Endodermal cell (in vitro differentiated cells): ENCODE measurements at regions not wholly inside any gene's neighbourhood (a gene's known extent, or its start where the extent isn't known, plus 50 kb on each side); places are given as distances from the start of the nearest gene placed in this dataset.

ENCODE experiments used
- DNase-seq: peaks from one replicate; pipeline ENCODE4 v3.0.0-alpha.2; 2017
- H3K27ac ChIP-seq: 2 replicates; pipeline ENCODE4 v1.5.1; 2013; ENCODE audit warnings: mild to moderate bottlenecking, low read depth, low read length, moderate library complexity
- H3K27me3 ChIP-seq: 2 replicates; pipeline ENCODE4 v1.6.1; 2013; ENCODE audit warnings: mild to moderate bottlenecking, low read length, moderate library complexity; ENCODE audit not compliant: insufficient read depth, control insufficient read depth, poor library complexity, severe bottlenecking
- H3K36me3 ChIP-seq: 2 replicates; pipeline ENCODE4 v1.7.0; 2013; ENCODE audit warnings: mild to moderate bottlenecking, low read length, moderate library complexity; ENCODE audit not compliant: control insufficient read depth, insufficient read depth
- H3K4me1 ChIP-seq: one replicate; pipeline ENCODE4 v1.7.0; 2013; ENCODE audit warnings: low read length; ENCODE audit not compliant: control insufficient read depth, insufficient read depth
- H3K4me3 ChIP-seq: 2 replicates; pipeline ENCODE4 v1.5.1; 2013; ENCODE audit warnings: mild to moderate bottlenecking, low read length, moderate library complexity
- H3K9ac ChIP-seq: 2 replicates; pipeline ENCODE4 v1.6.1; 2013; ENCODE audit warnings: mild to moderate bottlenecking, low read length, moderate library complexity; ENCODE audit not compliant: poor library complexity, severe bottlenecking; ENCODE audit errors: extremely low read depth
- H3K9me3 ChIP-seq: 2 replicates; pipeline ENCODE4 v1.6.1; 2013; ENCODE audit warnings: mild to moderate bottlenecking, low read length, moderate library complexity; ENCODE audit not compliant: control insufficient read depth
- H3K27ac Mint-ChIP-seq: 2 replicates; pipeline ENCODE4 v1.8.0; 2020; ENCODE audit warnings: mixed read lengths
- H3K27me3 Mint-ChIP-seq: 2 replicates; pipeline ENCODE4 v1.8.0; 2021; ENCODE audit warnings: mild to moderate bottlenecking, mixed read lengths; ENCODE audit not compliant: insufficient read depth
- H3K36me3 Mint-ChIP-seq: 2 replicates; pipeline ENCODE4 v1.8.0; 2020; ENCODE audit warnings: low read depth, mixed read lengths
- H3K4me1 Mint-ChIP-seq: 2 replicates; pipeline ENCODE4 v1.8.0; 2020; ENCODE audit warnings: mixed read lengths
- H3K4me3 Mint-ChIP-seq: 2 replicates; pipeline ENCODE4 v1.8.0; 2020; ENCODE audit warnings: mild to moderate bottlenecking, moderate library complexity, mixed read lengths
- H3K9me3 Mint-ChIP-seq: 2 replicates; pipeline ENCODE4 v1.8.0; 2020; ENCODE audit warnings: mild to moderate bottlenecking, mixed read lengths
- WGBS, 2 experiments: methylation state at CpG; one replicate each; pipeline versions ENCODE4 v1.1.5 to v1.1.7; 2013; ENCODE audit warnings: missing lambda C conversion rate in 2 of 2, mixed read lengths in 1 of 2; ENCODE audit not compliant: insufficient coverage in 1 of 2, insufficient read length in 1 of 2; 5-methylcytosine and 5-hydroxymethylcytosine counted together
- TF ChIP-seq, protein P1 (sequence below): fragments of 200-600 bp; sonication (generic); conservative IDR thresholded peaks from 2 replicates; pipeline ENCODE4 v1.5.0; 2021; ENCODE audit warnings: antibody characterized with exemption, mild to moderate bottlenecking

DNA sequence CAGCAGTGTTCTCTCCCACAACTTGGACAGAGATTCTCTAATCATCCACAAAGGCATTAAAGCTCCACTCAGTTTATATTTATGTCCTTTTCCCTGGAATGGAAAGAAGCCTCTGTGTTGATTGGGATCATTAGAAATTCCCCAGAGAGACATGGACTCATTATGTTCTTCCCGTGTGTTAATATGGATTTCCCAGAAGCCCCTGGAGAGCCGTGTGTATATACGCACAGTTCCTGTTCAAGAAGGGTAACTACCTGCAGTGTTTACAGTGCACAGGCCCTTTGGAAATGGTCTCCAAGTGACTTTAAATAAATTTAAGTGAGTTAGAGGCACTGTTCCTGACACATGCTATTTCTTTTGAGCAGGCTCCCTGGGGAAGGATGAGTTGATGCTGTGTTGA is 428.0 kb upstream of the TMTC1 start:
- peaks cover 13% of the 10 kb centered on the region for H3K4me1 Mint-ChIP-seq
- peaks cover 7% of the 10 kb centered on the region for H3K27me3 Mint-ChIP-seq
- TF ChIP-seq, protein P1, sequence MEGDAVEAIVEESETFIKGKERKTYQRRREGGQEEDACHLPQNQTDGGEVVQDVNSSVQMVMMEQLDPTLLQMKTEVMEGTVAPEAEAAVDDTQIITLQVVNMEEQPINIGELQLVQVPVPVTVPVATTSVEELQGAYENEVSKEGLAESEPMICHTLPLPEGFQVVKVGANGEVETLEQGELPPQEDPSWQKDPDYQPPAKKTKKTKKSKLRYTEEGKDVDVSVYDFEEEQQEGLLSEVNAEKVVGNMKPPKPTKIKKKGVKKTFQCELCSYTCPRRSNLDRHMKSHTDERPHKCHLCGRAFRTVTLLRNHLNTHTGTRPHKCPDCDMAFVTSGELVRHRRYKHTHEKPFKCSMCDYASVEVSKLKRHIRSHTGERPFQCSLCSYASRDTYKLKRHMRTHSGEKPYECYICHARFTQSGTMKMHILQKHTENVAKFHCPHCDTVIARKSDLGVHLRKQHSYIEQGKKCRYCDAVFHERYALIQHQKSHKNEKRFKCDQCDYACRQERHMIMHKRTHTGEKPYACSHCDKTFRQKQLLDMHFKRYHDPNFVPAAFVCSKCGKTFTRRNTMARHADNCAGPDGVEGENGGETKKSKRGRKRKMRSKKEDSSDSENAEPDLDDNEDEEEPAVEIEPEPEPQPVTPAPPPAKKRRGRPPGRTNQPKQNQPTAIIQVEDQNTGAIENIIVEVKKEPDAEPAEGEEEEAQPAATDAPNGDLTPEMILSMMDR: no peak
- no peak overlapping the region for H3K27ac Mint-ChIP-seq
- no peaks in the 10 kb centered on the region for H3K9me3 ChIP-seq
- H3K4me1 ChIP-seq: peaks cover 3% of the 10 kb centered on the region
- H3K9me3 Mint-ChIP-seq: no peaks in the 10 kb centered on the region
- H3K27ac ChIP-seq: no peak overlapping the region
- no peak overlapping the region for H3K9ac ChIP-seq
- no peaks in the 10 kb centered on the region for H3K27me3 ChIP-seq
- no peak for DNase-seq
- 88 to 91% methylated on average over 3 of the region's 3 CpGs for WGBS, 2 experiments
- H3K4me3 ChIP-seq: no peak overlapping the region
- no peak overlapping the region for H3K4me3 Mint-ChIP-seq
- no peaks in the 10 kb centered on the region for H3K36me3 ChIP-seq
- H3K36me3 Mint-ChIP-seq: no peaks in the 10 kb centered on the region

DNA sequence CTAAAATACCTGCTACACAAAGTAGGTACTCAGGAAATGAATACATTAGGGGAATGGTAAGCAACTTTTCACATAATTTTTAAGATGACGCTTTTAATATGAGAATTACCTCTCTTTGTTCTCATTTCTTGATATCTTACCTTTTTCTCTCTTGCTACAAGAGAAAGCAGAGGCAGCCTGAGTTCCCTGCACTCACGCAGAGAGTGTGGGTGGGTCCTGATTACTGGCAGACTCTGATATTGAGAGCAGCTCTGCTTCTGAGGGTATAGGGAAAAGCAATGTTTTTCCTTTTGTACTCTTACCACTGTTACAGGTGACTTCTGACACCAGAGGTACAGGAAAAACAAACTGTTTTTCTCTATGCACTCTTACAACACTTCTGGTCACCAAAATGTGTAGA is 420.2 kb upstream of the TMTC1 start:
- H3K27me3 ChIP-seq: no peaks in the 10 kb centered on the region
- H3K9me3 ChIP-seq: no peaks in the 10 kb centered on the region
- TF ChIP-seq, protein P1: no peak
- no peak overlapping the region for H3K27ac ChIP-seq
- H3K27ac Mint-ChIP-seq: no peak overlapping the region
- peaks cover 41% of the 10 kb centered on the region for H3K4me1 Mint-ChIP-seq
- peaks cover 3% of the 10 kb centered on the region for H3K4me1 ChIP-seq
- H3K4me3 Mint-ChIP-seq: no peak overlapping the region
- no peaks in the 10 kb centered on the region for H3K36me3 ChIP-seq
- H3K9me3 Mint-ChIP-seq: peaks cover 2% of the 10 kb centered on the region
- DNase-seq: no peak
- 92 to 96% methylated on average over 2 of the region's 2 CpGs for WGBS, 2 experiments
- H3K27me3 Mint-ChIP-seq: peaks cover 55% of the 10 kb centered on the region
- H3K9ac ChIP-seq: no peak overlapping the region
- no peak overlapping the region for H3K4me3 ChIP-seq
- no peaks in the 10 kb centered on the region for H3K36me3 Mint-ChIP-seq

DNA sequence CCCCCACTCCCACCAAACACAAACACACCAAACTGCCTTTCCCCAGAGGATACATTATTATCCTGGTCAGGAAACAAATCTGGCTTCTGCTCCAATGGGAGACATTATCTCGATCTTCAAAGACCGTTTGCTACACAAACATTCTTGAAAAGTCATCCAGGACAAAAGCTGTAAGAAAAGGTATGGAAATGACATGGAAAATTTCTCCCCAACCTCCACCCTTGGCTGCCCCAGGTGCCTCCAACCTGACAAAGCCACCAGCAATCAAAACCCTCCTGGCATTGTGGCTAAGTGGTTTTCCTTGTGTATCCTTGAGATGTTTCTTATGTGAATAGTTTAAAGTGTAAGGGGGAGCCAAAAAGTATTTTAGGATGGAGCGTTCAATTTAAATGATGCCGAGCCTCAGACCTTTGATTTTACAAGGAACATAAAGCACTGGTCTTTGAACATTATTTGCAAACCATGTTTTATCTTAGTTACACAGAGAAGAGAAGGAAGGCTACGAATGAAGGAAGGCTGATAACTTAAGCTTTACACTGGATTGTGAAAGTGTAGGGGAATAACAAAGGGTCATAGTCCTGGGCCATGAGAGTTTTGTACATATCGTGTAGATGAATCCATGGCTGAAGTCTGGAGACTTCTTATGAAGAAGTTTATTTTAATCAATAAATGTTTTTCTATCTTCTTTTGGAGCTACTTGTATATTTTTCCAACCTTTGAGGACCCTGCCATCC is 418.9 kb upstream of the TMTC1 start:
- H3K27ac ChIP-seq: no peak overlapping the region
- Mint-ChIP-seq H3K36me3 (no peaks in the 10 kb centered on the region), H3K4me1 (peaks cover 42% of the 10 kb centered on the region), H3K9me3 (peaks cover 2% of the 10 kb centered on the region), H3K27ac (no peak overlapping the region), H3K27me3 (peaks cover 55% of the 10 kb centered on the region), H3K4me3 (no peak overlapping the region)
- WGBS, 2 experiments: 92 to 94% methylated on average over 2 to 6 of the region's 6 CpGs
- TF ChIP-seq, protein P1: no peak
- H3K9me3 ChIP-seq: no peaks in the 10 kb centered on the region
- H3K4me1 ChIP-seq: peaks cover 3% of the 10 kb centered on the region
- H3K36me3 ChIP-seq: no peaks in the 10 kb centered on the region
- H3K4me3 ChIP-seq: no peak overlapping the region
- no peak for DNase-seq
- H3K27me3 ChIP-seq: no peaks in the 10 kb centered on the region
- no peak overlapping the region for H3K9ac ChIP-seq
